ENCODE measurements at regions not wholly inside any gene's neighbourhood (a gene's known extent, or its start where the extent isn't known, plus 50 kb on each side); places are given as distances from the start of the nearest gene placed in this dataset.

DNA sequence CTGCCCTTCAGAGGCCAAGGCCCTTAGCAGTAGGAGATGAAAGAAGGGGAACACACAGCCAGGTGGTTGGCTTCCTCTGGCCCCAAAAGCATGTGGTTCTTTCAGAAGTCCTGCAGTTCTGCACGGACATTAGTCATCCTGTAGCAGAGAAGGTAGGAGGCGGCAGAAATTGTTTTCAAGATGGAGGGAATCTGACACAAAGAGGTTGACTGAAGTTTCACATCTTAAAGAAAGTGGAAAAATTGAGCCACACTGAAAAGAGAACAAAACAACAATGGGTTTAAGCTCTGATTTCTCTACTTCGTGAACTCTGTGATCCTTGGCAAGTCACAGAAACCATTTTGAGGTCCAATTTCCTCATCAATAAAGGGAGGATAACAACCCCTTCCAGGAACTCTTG lies 125.3 kb upstream of the DNAH14 start:
- DNase-seq (ENCODE audit: low read depth), result no peak

DNA sequence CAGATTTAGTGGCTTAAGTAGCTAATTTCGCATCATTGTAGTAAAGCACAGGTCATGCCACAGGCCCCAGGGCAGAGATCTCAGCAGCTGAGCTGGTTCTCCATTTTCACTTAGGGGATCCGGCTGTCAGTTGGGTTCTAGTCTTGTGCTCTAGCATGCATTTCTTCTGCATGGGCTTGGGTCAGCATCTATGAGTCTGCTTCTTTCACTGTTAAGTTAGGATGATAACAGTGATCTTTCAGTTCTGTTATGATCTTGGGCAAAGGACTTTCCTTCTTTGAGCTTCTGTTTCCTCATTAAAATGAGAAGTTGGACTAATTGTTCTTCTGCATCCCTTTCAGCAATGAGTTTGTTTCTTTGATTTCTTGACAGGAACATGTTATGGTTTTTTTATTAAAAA lies 123.6 kb upstream of the DNAH14 start:
- TF ChIP-seq, protein P1, sequence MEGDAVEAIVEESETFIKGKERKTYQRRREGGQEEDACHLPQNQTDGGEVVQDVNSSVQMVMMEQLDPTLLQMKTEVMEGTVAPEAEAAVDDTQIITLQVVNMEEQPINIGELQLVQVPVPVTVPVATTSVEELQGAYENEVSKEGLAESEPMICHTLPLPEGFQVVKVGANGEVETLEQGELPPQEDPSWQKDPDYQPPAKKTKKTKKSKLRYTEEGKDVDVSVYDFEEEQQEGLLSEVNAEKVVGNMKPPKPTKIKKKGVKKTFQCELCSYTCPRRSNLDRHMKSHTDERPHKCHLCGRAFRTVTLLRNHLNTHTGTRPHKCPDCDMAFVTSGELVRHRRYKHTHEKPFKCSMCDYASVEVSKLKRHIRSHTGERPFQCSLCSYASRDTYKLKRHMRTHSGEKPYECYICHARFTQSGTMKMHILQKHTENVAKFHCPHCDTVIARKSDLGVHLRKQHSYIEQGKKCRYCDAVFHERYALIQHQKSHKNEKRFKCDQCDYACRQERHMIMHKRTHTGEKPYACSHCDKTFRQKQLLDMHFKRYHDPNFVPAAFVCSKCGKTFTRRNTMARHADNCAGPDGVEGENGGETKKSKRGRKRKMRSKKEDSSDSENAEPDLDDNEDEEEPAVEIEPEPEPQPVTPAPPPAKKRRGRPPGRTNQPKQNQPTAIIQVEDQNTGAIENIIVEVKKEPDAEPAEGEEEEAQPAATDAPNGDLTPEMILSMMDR (IDR thresholded peaks at IDR 0.05; ENCODE audit: insufficient read depth, low read depth, low read length, missing control alignments), result no peak
- DNase-seq (ENCODE audit: low read depth), result no peak
- no peak overlapping the region for H3K4me3 ChIP-seq (ENCODE audit: low read length)

More for the DNA sequence above, 125.3 kb upstream of the DNAH14 start:
- no peak overlapping the region for H3K4me3 ChIP-seq (ENCODE audit: low read length)
- TF ChIP-seq, protein P1 (IDR thresholded peaks at IDR 0.05; ENCODE audit: insufficient read depth, low read depth, low read length, missing control alignments), result no peak

DNA sequence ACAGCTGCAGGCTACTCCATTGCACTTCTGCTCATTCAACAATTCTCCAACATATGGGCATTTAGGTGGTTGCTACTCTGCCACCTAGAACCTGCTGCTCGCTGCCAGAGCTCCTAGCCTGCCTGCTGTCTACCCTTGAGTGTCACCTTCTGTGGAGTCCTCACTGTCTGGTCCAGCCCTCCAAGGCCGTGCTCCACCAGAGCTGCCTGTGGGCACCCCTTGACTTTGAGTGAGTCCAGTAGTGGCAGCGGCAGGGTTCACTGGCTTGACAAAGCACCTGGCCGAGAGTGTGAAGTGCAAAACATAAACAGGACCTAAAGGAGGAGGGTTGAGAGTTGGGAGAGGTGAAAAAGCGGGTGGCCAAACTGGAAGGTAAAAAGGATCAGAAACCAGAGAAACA lies 120.3 kb upstream of the DNAH14 start:
- TF ChIP-seq, protein P1 (IDR thresholded peaks at IDR 0.05; ENCODE audit: insufficient read depth, low read depth, low read length, missing control alignments), result no peak
- DNase-seq (ENCODE audit: low read depth), result no peak
- H3K4me3 ChIP-seq (ENCODE audit: low read length), result no peak overlapping the region

DNA sequence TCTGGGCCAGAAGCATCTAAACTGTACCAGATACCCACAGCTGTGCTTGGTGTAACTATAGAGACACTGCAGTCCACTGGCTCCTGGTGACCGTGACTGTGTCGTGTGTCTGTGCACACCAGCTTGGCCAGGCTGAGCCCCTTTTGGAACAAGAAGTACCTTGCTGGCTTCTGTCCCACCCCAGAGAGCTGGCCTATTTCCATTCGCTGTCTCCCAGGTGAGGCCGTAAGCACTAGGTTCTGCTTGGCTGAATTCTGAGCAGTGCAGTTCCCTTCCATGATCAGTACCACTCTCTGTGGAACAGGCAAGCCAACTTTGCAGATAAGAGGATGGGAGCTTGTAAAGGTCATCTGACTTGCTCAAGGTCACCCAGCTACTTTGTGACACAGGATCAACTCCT lies 119.9 kb upstream of the DNAH14 start:
- TF ChIP-seq, protein P1 (IDR thresholded peaks at IDR 0.05; ENCODE audit: insufficient read depth, low read depth, low read length, missing control alignments), result no peak
- DNase-seq (ENCODE audit: low read depth), result no peak
- no peak overlapping the region for H3K4me3 ChIP-seq (ENCODE audit: low read length)

DNA sequence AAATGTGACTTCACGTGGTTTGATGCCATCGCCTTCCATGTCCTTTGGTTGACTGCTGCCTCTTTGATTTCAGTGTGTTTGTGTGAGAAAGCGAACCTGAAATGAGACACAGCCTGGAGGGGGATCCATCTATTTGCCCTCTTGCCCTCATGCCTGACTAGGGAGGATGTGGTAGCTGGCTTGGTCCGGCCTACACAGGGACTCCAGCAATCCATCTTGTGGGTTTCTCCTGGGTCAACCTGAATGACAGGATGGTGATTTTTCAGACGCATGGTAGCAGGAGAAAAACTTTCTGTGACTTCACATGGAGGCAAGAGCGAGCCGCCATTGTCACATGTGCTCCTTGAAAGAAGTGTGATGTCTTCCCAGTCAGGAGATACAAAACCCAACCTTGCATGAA lies 117.9 kb upstream of the DNAH14 start:
- no peak overlapping the region for H3K4me3 ChIP-seq (ENCODE audit: low read length)
- TF ChIP-seq, protein P1 (IDR thresholded peaks at IDR 0.05; ENCODE audit: insufficient read depth, low read depth, low read length, missing control alignments), result no peak

DNA sequence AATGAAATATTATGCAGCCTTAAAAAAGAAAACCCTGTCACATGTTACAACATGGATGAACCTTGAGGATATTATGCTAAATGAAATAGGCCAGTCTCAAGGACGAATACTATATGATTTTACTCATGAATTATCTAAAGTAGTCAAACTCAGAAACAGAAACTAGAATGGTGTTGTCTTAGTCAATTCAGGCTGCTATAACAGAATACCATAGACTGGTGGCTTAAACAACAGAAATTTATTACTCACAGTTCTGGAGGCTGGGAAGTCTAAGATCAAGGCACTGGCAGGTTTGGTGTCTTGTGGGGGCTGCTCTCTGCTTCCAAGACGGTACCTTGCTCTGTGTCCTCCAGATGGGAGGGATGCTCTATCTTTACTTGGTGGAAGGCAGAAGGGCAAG lies 113.8 kb upstream of the DNAH14 start:
- H3K4me3 ChIP-seq (ENCODE audit: low read length), result no peak overlapping the region
- TF ChIP-seq, protein P1 (IDR thresholded peaks at IDR 0.05; ENCODE audit: insufficient read depth, low read depth, low read length, missing control alignments), result no peak

More for the DNA sequence above, 117.9 kb upstream of the DNAH14 start:
- no peak for DNase-seq (ENCODE audit: low read depth)

DNA sequence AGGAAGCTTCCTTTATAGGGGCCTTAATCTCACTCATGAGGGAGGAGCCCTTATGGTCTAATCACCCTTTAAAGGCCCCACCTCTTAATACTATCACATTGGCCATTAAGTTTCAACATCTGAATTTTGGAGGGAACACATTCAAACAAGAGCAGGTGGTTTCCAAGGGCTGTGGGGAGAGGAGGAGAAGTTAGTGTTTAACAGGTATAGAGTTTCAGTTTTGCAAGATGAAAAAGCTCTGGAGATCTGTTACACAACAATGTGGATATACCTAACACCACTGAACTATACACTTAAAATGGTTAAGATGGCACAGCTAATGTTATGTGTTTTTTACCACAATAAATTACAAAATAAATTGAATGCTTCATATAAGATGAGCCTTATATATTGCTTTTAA lies 113.4 kb upstream of the DNAH14 start:
- DNase-seq (ENCODE audit: low read depth), result no peak
- H3K4me3 ChIP-seq (ENCODE audit: low read length), result no peak overlapping the region
- TF ChIP-seq, protein P1 (IDR thresholded peaks at IDR 0.05; ENCODE audit: insufficient read depth, low read depth, low read length, missing control alignments), result no peak

More for the DNA sequence above, 113.8 kb upstream of the DNAH14 start:
- no peak for DNase-seq (ENCODE audit: low read depth)

Data from epithelial cell of esophagus (primary cell).